HFF-Myc (cell line): ENCODE measurements at regions not wholly inside any gene's neighbourhood (a gene's known extent, or its start where the extent isn't known, plus 50 kb on each side); places are given as distances from the start of the nearest gene placed in this dataset.

Experiments used
- DNase-seq: peaks from one replicate; pipeline ENCODE4 v3.0.0-alpha.2; 2011; ENCODE audit warnings: low read depth; ENCODE audit errors: extremely low read depth
- H3K4me3 ChIP-seq: replicated peaks from 2 replicates; pipeline ENCODE4 v1.5.1; 2011; ENCODE audit warnings: low read depth, mild to moderate bottlenecking, control low read depth, low read length
- CTCF ChIP-seq: IDR thresholded peaks from 2 replicates; pipeline ENCODE4 v1.5.1; 2012; ENCODE audit warnings: mild to moderate bottlenecking, low read depth, low read length, control low read depth; ENCODE audit errors: missing control alignments

- TF ChIP-seq CTCF: no peak
- no peak for DNase-seq
- H3K4me3 ChIP-seq: no peak overlapping the region
Observed at GRCh38 chr13:78383071-78383484, 220.3 kb downstream of the POU4F1 start.

- DNase-seq: no peak
- TF ChIP-seq CTCF: no peak
- no peak overlapping the region for H3K4me3 ChIP-seq
Observed at GRCh38 chr13:78382491-78382890, 220.9 kb downstream of the POU4F1 start.

GRCh38 chr13:78376822-78377221, 226.5 kb downstream of the POU4F1 start:
- H3K4me3 ChIP-seq: no peak overlapping the region
- no peak for TF ChIP-seq CTCF
- no peak for DNase-seq

GRCh38 chr13:78376033-78376432, 227.3 kb downstream of the POU4F1 start:
- TF ChIP-seq CTCF: no peak
- H3K4me3 ChIP-seq: no peak overlapping the region
- no peak for DNase-seq

GRCh38 chr13:78372581-78372980, 230.8 kb downstream of the POU4F1 start:
- no peak for TF ChIP-seq CTCF
- no peak for DNase-seq
- no peak overlapping the region for H3K4me3 ChIP-seq

GRCh38 chr13:78370231-78370630, 233.1 kb downstream of the POU4F1 start:
- DNase-seq: no peak
- no peak for TF ChIP-seq CTCF
- no peak overlapping the region for H3K4me3 ChIP-seq

- no peak overlapping the region for H3K4me3 ChIP-seq
- DNase-seq: no peak
- TF ChIP-seq CTCF: no peak
Observed at GRCh38 chr13:78364711-78365110, 238.6 kb downstream of the POU4F1 start.
